Mammary epithelial cell (primary cell): ENCODE measurements at regions not wholly inside any gene's neighbourhood (a gene's known extent, or its start where the extent isn't known, plus 50 kb on each side); places are given as distances from the start of the nearest gene placed in this dataset.
A peak's percentile ranks its signal among the peaks of the same experiment; 100 is the strongest.

Source experiments
- EZH2 ChIP-seq: IDR thresholded peaks from 2 replicates; pipeline ENCODE4 v1.6.1; 2012; ENCODE audit warnings: low read length, inconsistent platforms, borderline replicate concordance
- TF ChIP-seq, protein P1 (sequence below), 2 donors: IDR thresholded peaks in 1 of 2; conservative IDR thresholded peaks in 1 of 2; 2 replicates each; pipeline ENCODE4 v1.5.1; 2011 to 2012; ENCODE audit warnings: inconsistent platforms in 2 of 2, low read length in 2 of 2, mild to moderate bottlenecking in 2 of 2, control low read depth in 1 of 2, low read depth in 1 of 2; ENCODE audit not compliant: insufficient read depth in 1 of 2; ENCODE audit errors: extremely low read depth in 1 of 2

GRCh38 chr4:122309988-122310626 lies 68.7 kb upstream of the ADAD1 start:
- TF ChIP-seq, protein P1, sequence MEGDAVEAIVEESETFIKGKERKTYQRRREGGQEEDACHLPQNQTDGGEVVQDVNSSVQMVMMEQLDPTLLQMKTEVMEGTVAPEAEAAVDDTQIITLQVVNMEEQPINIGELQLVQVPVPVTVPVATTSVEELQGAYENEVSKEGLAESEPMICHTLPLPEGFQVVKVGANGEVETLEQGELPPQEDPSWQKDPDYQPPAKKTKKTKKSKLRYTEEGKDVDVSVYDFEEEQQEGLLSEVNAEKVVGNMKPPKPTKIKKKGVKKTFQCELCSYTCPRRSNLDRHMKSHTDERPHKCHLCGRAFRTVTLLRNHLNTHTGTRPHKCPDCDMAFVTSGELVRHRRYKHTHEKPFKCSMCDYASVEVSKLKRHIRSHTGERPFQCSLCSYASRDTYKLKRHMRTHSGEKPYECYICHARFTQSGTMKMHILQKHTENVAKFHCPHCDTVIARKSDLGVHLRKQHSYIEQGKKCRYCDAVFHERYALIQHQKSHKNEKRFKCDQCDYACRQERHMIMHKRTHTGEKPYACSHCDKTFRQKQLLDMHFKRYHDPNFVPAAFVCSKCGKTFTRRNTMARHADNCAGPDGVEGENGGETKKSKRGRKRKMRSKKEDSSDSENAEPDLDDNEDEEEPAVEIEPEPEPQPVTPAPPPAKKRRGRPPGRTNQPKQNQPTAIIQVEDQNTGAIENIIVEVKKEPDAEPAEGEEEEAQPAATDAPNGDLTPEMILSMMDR (conservative IDR thresholded peaks at IDR 0.05 in 1 of 2, IDR thresholded peaks at IDR 0.05 in 1 of 2; ENCODE audit: extremely low read depth in 1 of 2, insufficient read depth in 1 of 2, low read depth in 1 of 2, low read length in 2 of 2), result peak; percentile 43 to 53
- no peak for TF ChIP-seq EZH2
